C4-2B (cell line): ENCODE measurements at regions not wholly inside any gene's neighbourhood (a gene's known extent, or its start where the extent isn't known, plus 50 kb on each side); places are given as distances from the start of the nearest gene placed in this dataset.

Experiments used
- ZFX ChIP-seq: fragments of 450-650 bp; IDR thresholded peaks from 2 replicates; pipeline ENCODE4 v1.6.1; 2017
- TF ChIP-seq, protein P1 (sequence below): fragments of 450-650 bp; conservative IDR thresholded peaks from 2 replicates; pipeline ENCODE4 v1.5.1; 2017; ENCODE audit warnings: mild to moderate bottlenecking

DNA sequence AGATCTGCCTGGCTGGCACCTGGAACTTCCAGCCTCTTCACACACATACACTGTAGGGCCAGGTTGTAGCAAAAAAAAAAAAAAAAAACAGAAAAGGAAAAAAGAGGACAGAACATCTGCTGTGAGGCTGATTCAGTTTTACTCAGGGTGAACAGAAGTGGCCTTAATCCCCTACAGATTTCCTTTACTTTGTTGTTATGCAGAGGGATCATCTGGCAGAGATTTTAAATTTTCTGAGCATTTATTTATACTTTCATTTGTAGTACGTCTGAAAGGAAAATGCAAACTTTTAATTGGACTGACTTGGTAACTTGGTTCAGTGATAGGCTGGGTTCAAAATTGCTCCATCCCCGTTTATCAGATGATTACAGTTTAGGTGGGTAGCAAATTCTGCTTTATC is 50.8 kb upstream of the PRICKLE1 start:
- TF ChIP-seq, protein P1, sequence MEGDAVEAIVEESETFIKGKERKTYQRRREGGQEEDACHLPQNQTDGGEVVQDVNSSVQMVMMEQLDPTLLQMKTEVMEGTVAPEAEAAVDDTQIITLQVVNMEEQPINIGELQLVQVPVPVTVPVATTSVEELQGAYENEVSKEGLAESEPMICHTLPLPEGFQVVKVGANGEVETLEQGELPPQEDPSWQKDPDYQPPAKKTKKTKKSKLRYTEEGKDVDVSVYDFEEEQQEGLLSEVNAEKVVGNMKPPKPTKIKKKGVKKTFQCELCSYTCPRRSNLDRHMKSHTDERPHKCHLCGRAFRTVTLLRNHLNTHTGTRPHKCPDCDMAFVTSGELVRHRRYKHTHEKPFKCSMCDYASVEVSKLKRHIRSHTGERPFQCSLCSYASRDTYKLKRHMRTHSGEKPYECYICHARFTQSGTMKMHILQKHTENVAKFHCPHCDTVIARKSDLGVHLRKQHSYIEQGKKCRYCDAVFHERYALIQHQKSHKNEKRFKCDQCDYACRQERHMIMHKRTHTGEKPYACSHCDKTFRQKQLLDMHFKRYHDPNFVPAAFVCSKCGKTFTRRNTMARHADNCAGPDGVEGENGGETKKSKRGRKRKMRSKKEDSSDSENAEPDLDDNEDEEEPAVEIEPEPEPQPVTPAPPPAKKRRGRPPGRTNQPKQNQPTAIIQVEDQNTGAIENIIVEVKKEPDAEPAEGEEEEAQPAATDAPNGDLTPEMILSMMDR, result no peak
- no peak for TF ChIP-seq ZFX
